GM12878 (cell line): ENCODE measurements at regions not wholly inside any gene's neighbourhood (a gene's known extent, or its start where the extent isn't known, plus 50 kb on each side); places are given as distances from the start of the nearest gene placed in this dataset.

Experiments used
- ATAC-seq: fragments of 200-7000 bp; cut with Tn5 transposase; 3 replicates; pipeline ENCODE4 v1.9.1; 2020; ENCODE audit warnings: mild to moderate bottlenecking, moderate library complexity
- BruUV-seq: library from RNA; stranded (reverse); fragments of 400-500 nt; replicated peaks from 2 replicates; lab custom pipeline; 2021; lab: Mats Ljungman, UMichigan
- CTCF ChIA-PET: fragments of 300-600 bp; sonication (Branson Sonifier 250); formaldehyde crosslinking; extraction: SDS; loops from one replicate; lab custom pipeline; 2021; ENCODE audit warnings: inconsistent platforms; lab: Yijun Ruan, JAX
- POLR2A ChIA-PET: fragments of 350-600 bp; formaldehyde crosslinking; extraction: SDS; loops from one replicate; lab custom pipeline; 2021; ENCODE audit warnings: inconsistent platforms; lab: Charles Lee
- RAD21 ChIA-PET: fragments of 300-600 bp; sonication (Branson Sonifier 250); formaldehyde crosslinking; loops from one replicate; lab custom pipeline; 2023; ENCODE audit warnings: antibody characterized with exemption; ENCODE audit not compliant: unreplicated experiment; lab: Charles Lee
- SMC1A ChIA-PET: fragments of 300-600 bp; sonication (Branson Sonifier 250); formaldehyde crosslinking; loops from one replicate; lab custom pipeline; 2023; ENCODE audit not compliant: unreplicated experiment, uncharacterized antibody; lab: Charles Lee
- DNase-seq: peaks from one replicate; pipeline ENCODE4 v3.0.0-alpha.2; 2011; ENCODE audit warnings: low read depth, low spot score
- FAIRE-seq: peaks from 3 replicates; lab custom pipeline; 2011; peaks lifted over from hg19 to GRCh38; lab: Jason Lieb, UNC
- H2AFZ ChIP-seq: 2 replicates; pipeline ENCODE4 v1.6.0; 2011; ENCODE audit warnings: low read depth, low read length, control low read depth; ENCODE audit not compliant: control insufficient read depth
- H3K27ac ChIP-seq: 2 replicates; pipeline ENCODE4 v1.5.1; 2011; ENCODE audit warnings: control low read depth; ENCODE audit not compliant: control insufficient read depth, insufficient read depth
- H3K27me3 ChIP-seq, 2 experiments: replicated peaks in 1 of 2; 2 replicates each; pipeline versions ENCODE4 v1.6.0 to v1.6.1; 2011; ENCODE audit warnings: low read length in 1 of 2; ENCODE audit not compliant: control insufficient read depth in 2 of 2, insufficient read depth in 2 of 2
- H3K36me3 ChIP-seq, 2 experiments: 2 replicates each; pipeline ENCODE4 v1.5.1; 2011; ENCODE audit warnings: low read length in 1 of 2; ENCODE audit not compliant: control insufficient read depth in 2 of 2, insufficient read depth in 2 of 2
- H3K4me1 ChIP-seq: 2 replicates; pipeline ENCODE4 v1.6.1; 2011; ENCODE audit warnings: mild to moderate bottlenecking, low read length, moderate library complexity, mixed read lengths; ENCODE audit not compliant: control insufficient read depth, insufficient read depth
- H3K4me2 ChIP-seq: 2 replicates; pipeline ENCODE4 v1.6.0; 2011; ENCODE audit warnings: control low read depth; ENCODE audit not compliant: control insufficient read depth, insufficient read depth
- H3K4me3 ChIP-seq: fragments of 200-600 bp; sonication (generic); 2 replicates; pipeline ENCODE4 v1.5.1; 2016
- H3K79me2 ChIP-seq: 2 replicates; pipeline ENCODE4 v1.6.0; 2011; ENCODE audit warnings: low read length; ENCODE audit not compliant: control insufficient read depth, insufficient read depth
- H3K9ac ChIP-seq: 2 replicates; pipeline ENCODE4 v1.8.0; 2011; ENCODE audit warnings: low read length, control low read depth, mixed read lengths; ENCODE audit not compliant: control insufficient read depth, insufficient read depth
- H3K9me3 ChIP-seq: replicated peaks from 3 replicates; pipeline ENCODE4 v1.5.1; 2011; ENCODE audit warnings: mild to moderate bottlenecking, low read length; ENCODE audit not compliant: control insufficient read depth, insufficient read depth
- H4K20me1 ChIP-seq: 2 replicates; pipeline ENCODE4 v1.6.0; 2011; ENCODE audit not compliant: control insufficient read depth, insufficient read depth
- BACH1 ChIP-seq: fragments of 450-650 bp; IDR thresholded peaks from 2 replicates; pipeline ENCODE4 v1.6.1; 2017; ENCODE audit warnings: mild to moderate bottlenecking, borderline replicate concordance
- DPF2 ChIP-seq: fragments of 450-650 bp; IDR thresholded peaks from 2 replicates; pipeline ENCODE4 v1.6.1; 2017; ENCODE audit warnings: mild to moderate bottlenecking
- GABPA ChIP-seq: IDR thresholded peaks from 2 replicates; pipeline ENCODE4 v1.6.1; 2014; ENCODE audit warnings: antibody characterized with exemption, low read depth, mild to moderate bottlenecking, inconsistent platforms
- IKZF1 ChIP-seq: fragments of 450-650 bp; conservative IDR thresholded peaks from 2 replicates; pipeline ENCODE4 v1.6.1; 2017; ENCODE audit warnings: antibody characterized with exemption, mild to moderate bottlenecking
- IKZF2 ChIP-seq, 2 experiments: fragments of 450-650 bp; IDR thresholded peaks; 2 replicates each; pipeline ENCODE4 v1.6.1; 2017; ENCODE audit warnings: mild to moderate bottlenecking in 2 of 2, moderate library complexity in 2 of 2
- MEF2A ChIP-seq: IDR thresholded peaks from 2 replicates; pipeline ENCODE4 v1.6.1; 2011; ENCODE audit warnings: low read depth, mild to moderate bottlenecking, low read length, moderate library complexity; ENCODE audit not compliant: insufficient read depth
- MTA3 ChIP-seq: IDR thresholded peaks from 2 replicates; pipeline ENCODE4 v1.6.1; 2012; ENCODE audit warnings: low read length, inconsistent platforms, borderline replicate concordance
- RBBP5 ChIP-seq: fragments of 200-600 bp; sonication (generic); conservative IDR thresholded peaks from 2 replicates; pipeline ENCODE4 v1.6.1; 2016
- SIN3A ChIP-seq: IDR thresholded peaks from 2 replicates; pipeline ENCODE4 v1.6.1; 2012; ENCODE audit warnings: low read depth, low read length, improper control_type of control experiment
- SMARCA5 ChIP-seq: fragments of 450-650 bp; IDR thresholded peaks from 2 replicates; pipeline ENCODE4 v1.6.1; 2017; ENCODE audit warnings: mild to moderate bottlenecking
- SP1 ChIP-seq: IDR thresholded peaks from one replicate; pipeline ENCODE4 v1.6.1; 2011; ENCODE audit warnings: low read depth, low read length
- SPI1 ChIP-seq: IDR thresholded peaks from 2 replicates; pipeline ENCODE4 v1.6.1; 2011; ENCODE audit warnings: low read depth, mild to moderate bottlenecking, low read length, moderate library complexity, borderline replicate concordance; ENCODE audit not compliant: insufficient read depth
- TCF3 ChIP-seq: IDR thresholded peaks from 2 replicates; pipeline ENCODE4 v1.6.1; 2012; ENCODE audit warnings: low read depth, mild to moderate bottlenecking, low read length, borderline replicate concordance; ENCODE audit not compliant: insufficient read depth
- WGBS: methylation state at CpG from one replicate; pipeline ENCODE4 v1.1.6; 2016; ENCODE audit warnings: low lambda C conversion rate; ENCODE audit not compliant: insufficient replicate concordance, insufficient coverage; ENCODE audit errors: missing lambda C conversion rate; 5-methylcytosine and 5-hydroxymethylcytosine counted together
- in situ Hi-C: fragments of 300-500 bp; cut with MboI; formaldehyde crosslinking; loops from 9 replicates; pipeline ENCODE4 v1.14.3; 2018; ENCODE audit warnings: mixed read lengths
- intact Hi-C: fragments of 100-400 bp; cut with micrococcal nuclease; formaldehyde crosslinking; loops from one replicate; pipeline ENCODE4 v1.14.2; 2022; ENCODE audit not compliant: unreplicated experiment
- TF ChIP-seq, protein P1 (sequence below): IDR thresholded peaks from 2 replicates; pipeline ENCODE4 v1.6.1; 2011; ENCODE audit warnings: borderline replicate concordance, low read depth, mild to moderate bottlenecking, moderate library complexity, low read length; ENCODE audit not compliant: insufficient read depth, poor library complexity, severe bottlenecking
- TF ChIP-seq, protein P2 (sequence below): fragments of 450-650 bp; IDR thresholded peaks from 2 replicates; pipeline ENCODE4 v1.6.1; 2016; ENCODE audit warnings: mild to moderate bottlenecking

DNA sequence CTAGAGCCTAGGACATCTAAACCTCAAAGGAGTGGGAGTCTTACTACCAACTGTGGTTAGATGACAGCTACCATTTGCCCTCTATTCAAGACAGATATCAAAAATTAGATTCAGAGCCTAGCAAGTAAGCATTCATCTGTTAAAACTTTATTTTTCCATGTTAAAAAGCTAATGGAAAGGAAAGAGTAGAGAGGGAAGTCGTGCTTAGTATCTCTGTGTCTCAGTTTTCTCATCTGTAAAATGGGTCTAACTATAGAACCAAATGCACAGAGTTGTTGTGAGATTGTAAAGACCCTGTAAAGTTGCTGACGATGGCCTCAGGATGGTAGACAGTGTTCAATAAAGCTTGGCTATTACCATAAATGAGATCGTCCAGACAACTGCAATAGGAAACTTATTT lies 428.5 kb upstream of the RUNX1 start:
- ATAC-seq: no peak
- no TSS peak for BruUV-seq

DNA sequence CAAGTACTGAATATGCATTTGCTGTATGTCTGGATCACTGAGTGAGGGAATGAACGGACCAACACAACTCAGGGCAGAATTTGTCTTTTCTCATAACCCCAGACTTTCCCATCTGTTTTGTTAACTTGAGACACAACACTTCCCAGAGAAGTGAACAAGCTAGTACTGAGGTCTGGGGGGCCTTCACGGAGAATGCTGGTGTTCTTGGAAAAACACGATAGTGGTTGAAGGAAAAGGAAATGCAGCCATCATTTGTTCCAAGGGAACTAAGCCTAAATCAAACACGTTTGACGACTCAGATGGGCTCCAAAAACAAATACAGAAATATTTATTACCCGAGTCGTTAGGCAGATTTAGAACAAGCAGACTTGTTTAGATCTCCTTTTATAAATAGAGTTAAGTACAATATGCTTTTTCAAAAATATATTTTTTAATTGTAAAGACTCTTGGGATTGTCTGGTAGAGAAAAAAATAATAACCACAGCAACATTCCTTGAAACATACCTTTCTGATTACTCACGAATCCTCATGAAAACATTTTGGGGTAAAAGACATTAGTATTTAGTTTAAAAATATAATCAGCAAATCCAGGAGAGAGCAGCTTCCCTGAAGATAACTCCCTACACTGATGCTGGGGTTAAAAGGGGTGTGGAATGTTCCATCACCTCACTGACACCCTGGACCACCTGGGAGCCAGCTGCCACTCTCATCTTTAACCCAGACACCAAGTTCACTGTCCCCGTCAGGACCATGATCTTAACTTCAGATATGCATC lies 427.7 kb upstream of the RUNX1 start:
- no peak overlapping the region for H2AFZ ChIP-seq
- H3K4me1 ChIP-seq: no peaks in the 10 kb centered on the region
- H3K4me2 ChIP-seq: no peak overlapping the region
- no peak overlapping the region for H3K4me3 ChIP-seq
- ChIA-PET POLR2A (no interaction called here), SMC1A (no interaction called here), RAD21 (no interaction called here), CTCF (no interaction called here)
- no peaks in the 10 kb centered on the region for H3K9me3 ChIP-seq
- no peaks in the 10 kb centered on the region for H4K20me1 ChIP-seq
- no peak overlapping the region for H3K9ac ChIP-seq
- FAIRE-seq (no peak), ATAC-seq (no peak), DNase-seq (no peak)
- no peaks in the 10 kb centered on the region for H3K36me3 ChIP-seq
- H3K27ac ChIP-seq: no peak overlapping the region
- BruUV-seq: no TSS peak
- TF ChIP-seq SMARCA5 (no peak), SIN3A (no peak), GABPA (no peak), MTA3 (no peak), RBBP5 (no peak), SP1 (no peak), DPF2 (no peak)
- TF ChIP-seq, protein P1, sequence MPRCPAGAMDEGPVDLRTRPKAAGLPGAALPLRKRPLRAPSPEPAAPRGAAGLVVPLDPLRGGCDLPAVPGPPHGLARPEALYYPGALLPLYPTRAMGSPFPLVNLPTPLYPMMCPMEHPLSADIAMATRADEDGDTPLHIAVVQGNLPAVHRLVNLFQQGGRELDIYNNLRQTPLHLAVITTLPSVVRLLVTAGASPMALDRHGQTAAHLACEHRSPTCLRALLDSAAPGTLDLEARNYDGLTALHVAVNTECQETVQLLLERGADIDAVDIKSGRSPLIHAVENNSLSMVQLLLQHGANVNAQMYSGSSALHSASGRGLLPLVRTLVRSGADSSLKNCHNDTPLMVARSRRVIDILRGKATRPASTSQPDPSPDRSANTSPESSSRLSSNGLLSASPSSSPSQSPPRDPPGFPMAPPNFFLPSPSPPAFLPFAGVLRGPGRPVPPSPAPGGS: no peak
- H3K79me2 ChIP-seq: no peaks in the 10 kb centered on the region
- intact Hi-C loops: no loop called here
- no peaks in the 10 kb centered on the region; a peak in 1 of 4 replicates for H3K27me3 ChIP-seq
- 10% methylated on average over 9 of the region's 9 CpGs for WGBS
- in situ Hi-C loops: no loop called here

More for the DNA sequence above, 428.5 kb upstream of the RUNX1 start:
- intact Hi-C loops: no loop called here
- Histone ChIP-seq H2AFZ (no peak overlapping the region), H3K36me3 (no peaks in the 10 kb centered on the region), H3K4me3 (no peak overlapping the region), H3K4me2 (no peak overlapping the region), H4K20me1 (no peaks in the 10 kb centered on the region), H3K79me2 (no peaks in the 10 kb centered on the region), H3K9ac (no peak overlapping the region), H3K9me3 (no peaks in the 10 kb centered on the region), H3K27me3 (no peaks in the 10 kb centered on the region; a peak in 1 of 4 replicates), H3K4me1 (no peaks in the 10 kb centered on the region), H3K27ac (no peak overlapping the region)
- ChIA-PET RAD21 (no interaction called here), CTCF (no interaction called here), POLR2A (no interaction called here), SMC1A (no interaction called here)
- DNase-seq (no peak), FAIRE-seq (no peak)
- WGBS: 16% methylated on average over 3 of the region's 3 CpGs
- in situ Hi-C loops: no loop called here
- TF ChIP-seq IKZF2 (IDR thresholded peaks at IDR 0.05): no peak
- no peak for TF ChIP-seq BACH1
- TF ChIP-seq, protein P2, sequence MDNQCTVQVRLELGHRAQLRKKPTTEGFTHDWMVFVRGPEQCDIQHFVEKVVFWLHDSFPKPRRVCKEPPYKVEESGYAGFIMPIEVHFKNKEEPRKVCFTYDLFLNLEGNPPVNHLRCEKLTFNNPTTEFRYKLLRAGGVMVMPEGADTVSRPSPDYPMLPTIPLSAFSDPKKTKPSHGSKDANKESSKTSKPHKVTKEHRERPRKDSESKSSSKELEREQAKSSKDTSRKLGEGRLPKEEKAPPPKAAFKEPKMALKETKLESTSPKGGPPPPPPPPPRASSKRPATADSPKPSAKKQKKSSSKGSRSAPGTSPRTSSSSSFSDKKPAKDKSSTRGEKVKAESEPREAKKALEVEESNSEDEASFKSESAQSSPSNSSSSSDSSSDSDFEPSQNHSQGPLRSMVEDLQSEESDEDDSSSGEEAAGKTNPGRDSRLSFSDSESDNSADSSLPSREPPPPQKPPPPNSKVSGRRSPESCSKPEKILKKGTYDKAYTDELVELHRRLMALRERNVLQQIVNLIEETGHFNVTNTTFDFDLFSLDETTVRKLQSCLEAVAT: no peak
- no peak for TF ChIP-seq MEF2A
- no peak for TF ChIP-seq IKZF1
- no peak for TF ChIP-seq TCF3
- TF ChIP-seq SPI1: no peak
